GM23338 (cell line): ENCODE measurements at regions not wholly inside any gene's neighbourhood (a gene's known extent, or its start where the extent isn't known, plus 50 kb on each side); places are given as distances from the start of the nearest gene placed in this dataset.

Experiments
- ATAC-seq: fragments of 200-7000 bp; cut with Tn5 transposase; 3 replicates; pipeline ENCODE4 v1.9.1; 2020
- DNase-seq: peaks from one replicate; pipeline ENCODE4 v3.0.0-alpha.2; 2015; ENCODE audit warnings: low spot score
- H2AFZ ChIP-seq: fragments of 200-600 bp; sonication (generic); 2 replicates; pipeline ENCODE4 v1.8.0; 2016; ENCODE audit warnings: antibody characterized with exemption, mild to moderate bottlenecking, moderate library complexity
- H3F3A ChIP-seq: fragments of 200-600 bp; sonication (generic); replicated peaks from 2 replicates; pipeline ENCODE4 v1.8.0; 2017; ENCODE audit warnings: antibody characterized with exemption, mixed run types, low read depth
- H3K27ac ChIP-seq: fragments of 200-600 bp; sonication (generic); 2 replicates; pipeline ENCODE4 v1.6.1; 2016; ENCODE audit warnings: low read depth
- H3K27me3 ChIP-seq: fragments of 200-600 bp; sonication (generic); 2 replicates; pipeline ENCODE4 v1.8.0; 2016; ENCODE audit warnings: mild to moderate bottlenecking, mixed run types, moderate library complexity; ENCODE audit not compliant: insufficient read depth
- H3K36me3 ChIP-seq: fragments of 200-600 bp; sonication (generic); 2 replicates; pipeline ENCODE4 v1.8.0; 2016; ENCODE audit warnings: mild to moderate bottlenecking; ENCODE audit not compliant: insufficient read depth
- H3K4me1 ChIP-seq: fragments of 200-600 bp; sonication (generic); 2 replicates; pipeline ENCODE4 v1.8.0; 2016; ENCODE audit warnings: mild to moderate bottlenecking, moderate library complexity; ENCODE audit not compliant: insufficient read depth
- H3K4me2 ChIP-seq: fragments of 200-600 bp; sonication (generic); 2 replicates; pipeline ENCODE4 v1.7.1; 2017; ENCODE audit warnings: mixed run types
- H3K4me3 ChIP-seq: fragments of 200-600 bp; sonication (generic); 2 replicates; pipeline ENCODE4 v1.6.1; 2016; ENCODE audit warnings: mixed run types
- H3K79me2 ChIP-seq: fragments of 200-600 bp; sonication (generic); replicated peaks from 2 replicates; pipeline ENCODE4 v1.8.0; 2017; ENCODE audit warnings: mild to moderate bottlenecking; ENCODE audit not compliant: insufficient read depth
- H3K9me2 ChIP-seq: fragments of 200-600 bp; sonication (generic); 2 replicates; pipeline ENCODE4 v1.8.0; 2017; ENCODE audit not compliant: insufficient read depth
- H4K20me1 ChIP-seq: fragments of 200-600 bp; sonication (generic); replicated peaks from 2 replicates; pipeline ENCODE4 v1.8.0; 2017; ENCODE audit warnings: mild to moderate bottlenecking; ENCODE audit not compliant: insufficient read depth
- H3K27ac Mint-ChIP-seq: 2 replicates; pipeline ENCODE4 v1.8.0; 2020; ENCODE audit warnings: inconsistent platforms, mild to moderate bottlenecking, moderate library complexity, mixed read lengths
- H3K27me3 Mint-ChIP-seq: 3 replicates; pipeline ENCODE4 v1.8.0; 2022; ENCODE audit warnings: low read depth, mild to moderate bottlenecking, moderate library complexity, mixed read lengths, inconsistent platforms; ENCODE audit not compliant: insufficient read depth, poor library complexity
- H3K36me3 Mint-ChIP-seq: 3 replicates; pipeline ENCODE4 v1.8.0; 2021; ENCODE audit warnings: low read depth, mild to moderate bottlenecking, inconsistent platforms, moderate library complexity, mixed read lengths
- H3K4me1 Mint-ChIP-seq: 3 replicates; pipeline ENCODE4 v1.8.0; 2020; ENCODE audit warnings: mild to moderate bottlenecking, inconsistent platforms, mixed read lengths
- H3K4me3 Mint-ChIP-seq: 3 replicates; pipeline ENCODE4 v1.8.0; 2021; ENCODE audit warnings: moderate library complexity, mild to moderate bottlenecking, inconsistent platforms, mixed read lengths
- H3K9me3 Mint-ChIP-seq: 3 replicates; pipeline ENCODE4 v1.8.0; 2020; ENCODE audit warnings: moderate library complexity, mild to moderate bottlenecking, inconsistent platforms, mixed read lengths
- CREB1 ChIP-seq: fragments of 250-450 bp; sonication (Bioruptor Pico); IDR thresholded peaks from 2 replicates; pipeline ENCODE4 v1.5.0; 2020; ENCODE audit warnings: low read depth, mild to moderate bottlenecking, moderate library complexity
- EZH2 ChIP-seq: fragments of 200-600 bp; sonication (generic); IDR thresholded peaks from one replicate; pipeline ENCODE4 v1.8.0; 2017; ENCODE audit warnings: antibody characterized with exemption, mild to moderate bottlenecking, low read depth; ENCODE audit not compliant: unreplicated experiment
- EZH2phosphoT487 ChIP-seq: fragments of 200-600 bp; sonication (generic); IDR thresholded peaks from one replicate; pipeline ENCODE4 v1.8.1; 2018; ENCODE audit warnings: antibody characterized with exemption; ENCODE audit not compliant: unreplicated experiment
- JUNB ChIP-seq: IDR thresholded peaks from one replicate; pipeline ENCODE4 v1.6.1; 2016; ENCODE audit warnings: antibody characterized with exemption; ENCODE audit not compliant: unreplicated experiment
- POLR2AphosphoS5 ChIP-seq: IDR thresholded peaks from 2 replicates; pipeline ENCODE4 v1.6.1; 2016; ENCODE audit warnings: antibody characterized with exemption, low read depth
- REST ChIP-seq: IDR thresholded peaks from one replicate; pipeline ENCODE4 v1.6.1; 2018; ENCODE audit warnings: antibody characterized with exemption; ENCODE audit not compliant: unreplicated experiment
- STAT1 ChIP-seq: IDR thresholded peaks from one replicate; pipeline ENCODE4 v1.6.1; 2016; ENCODE audit warnings: antibody characterized with exemption; ENCODE audit not compliant: unreplicated experiment
- ZNF114 ChIP-seq: fragments of 250-450 bp; sonication (Bioruptor Pico); IDR thresholded peaks from 2 replicates; pipeline ENCODE4 v1.5.0; 2020; ENCODE audit warnings: mild to moderate bottlenecking, moderate library complexity
- ZNF331 ChIP-seq: fragments of 250-450 bp; sonication (Bioruptor Pico); IDR thresholded peaks from 2 replicates; pipeline ENCODE4 v1.5.0; 2020; ENCODE audit warnings: low read depth, mild to moderate bottlenecking, moderate library complexity
- TF ChIP-seq, protein P1 (sequence below), 2 experiments: fragments of 200-600 bp in 1 of 2; sonication (generic) in 1 of 2; conservative IDR thresholded peaks; 2 replicates each; pipeline versions ENCODE4 v1.5.1 to v1.6.1; 2016 to 2017; ENCODE audit warnings: antibody characterized with exemption in 2 of 2, low read depth in 2 of 2, mild to moderate bottlenecking in 2 of 2, moderate library complexity in 1 of 2
- TF ChIP-seq, protein P2 (sequence below): IDR thresholded peaks from 2 replicates; pipeline ENCODE4 v1.6.1; 2016; ENCODE audit warnings: antibody characterized with exemption

- Mint-ChIP-seq H3K4me3 (no peak overlapping the region), H3K36me3 (no peaks in the 10 kb centered on the region), H3K9me3 (no peaks in the 10 kb centered on the region; the same call in 2 of the 3 replicates), H3K27ac (no peak overlapping the region), H3K4me1 (no peaks in the 10 kb centered on the region), H3K27me3 (peaks cover 2% of the 10 kb centered on the region)
- H3F3A ChIP-seq: no peaks in the 10 kb centered on the region
- no peaks in the 10 kb centered on the region for H3K79me2 ChIP-seq
- ATAC-seq: peak; percentile 81
- H3K4me1 ChIP-seq: no peaks in the 10 kb centered on the region
- no peak overlapping the region for H3K4me2 ChIP-seq
- no peak for TF ChIP-seq ZNF331
- TF ChIP-seq, protein P1, sequence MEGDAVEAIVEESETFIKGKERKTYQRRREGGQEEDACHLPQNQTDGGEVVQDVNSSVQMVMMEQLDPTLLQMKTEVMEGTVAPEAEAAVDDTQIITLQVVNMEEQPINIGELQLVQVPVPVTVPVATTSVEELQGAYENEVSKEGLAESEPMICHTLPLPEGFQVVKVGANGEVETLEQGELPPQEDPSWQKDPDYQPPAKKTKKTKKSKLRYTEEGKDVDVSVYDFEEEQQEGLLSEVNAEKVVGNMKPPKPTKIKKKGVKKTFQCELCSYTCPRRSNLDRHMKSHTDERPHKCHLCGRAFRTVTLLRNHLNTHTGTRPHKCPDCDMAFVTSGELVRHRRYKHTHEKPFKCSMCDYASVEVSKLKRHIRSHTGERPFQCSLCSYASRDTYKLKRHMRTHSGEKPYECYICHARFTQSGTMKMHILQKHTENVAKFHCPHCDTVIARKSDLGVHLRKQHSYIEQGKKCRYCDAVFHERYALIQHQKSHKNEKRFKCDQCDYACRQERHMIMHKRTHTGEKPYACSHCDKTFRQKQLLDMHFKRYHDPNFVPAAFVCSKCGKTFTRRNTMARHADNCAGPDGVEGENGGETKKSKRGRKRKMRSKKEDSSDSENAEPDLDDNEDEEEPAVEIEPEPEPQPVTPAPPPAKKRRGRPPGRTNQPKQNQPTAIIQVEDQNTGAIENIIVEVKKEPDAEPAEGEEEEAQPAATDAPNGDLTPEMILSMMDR (conservative IDR thresholded peaks at IDR 0.05; ENCODE audit: low read depth in 2 of 2): peak; percentile 66 to 72
- H3K36me3 ChIP-seq: no peaks in the 10 kb centered on the region
- peaks cover 2% of the 10 kb centered on the region; the same call in 1 of the 2 replicates for H3K9me2 ChIP-seq
- DNase-seq: peak; percentile 53
- H2AFZ ChIP-seq: no peak overlapping the region
- no peak overlapping the region for H3K4me3 ChIP-seq
- no peaks in the 10 kb centered on the region for H3K27me3 ChIP-seq
- no peak overlapping the region for H3K27ac ChIP-seq
- H4K20me1 ChIP-seq: no peaks in the 10 kb centered on the region
These were observed 201.3 kb upstream of the EXOC2 start for GRCh38 chr6:894274-894673.

DNA sequence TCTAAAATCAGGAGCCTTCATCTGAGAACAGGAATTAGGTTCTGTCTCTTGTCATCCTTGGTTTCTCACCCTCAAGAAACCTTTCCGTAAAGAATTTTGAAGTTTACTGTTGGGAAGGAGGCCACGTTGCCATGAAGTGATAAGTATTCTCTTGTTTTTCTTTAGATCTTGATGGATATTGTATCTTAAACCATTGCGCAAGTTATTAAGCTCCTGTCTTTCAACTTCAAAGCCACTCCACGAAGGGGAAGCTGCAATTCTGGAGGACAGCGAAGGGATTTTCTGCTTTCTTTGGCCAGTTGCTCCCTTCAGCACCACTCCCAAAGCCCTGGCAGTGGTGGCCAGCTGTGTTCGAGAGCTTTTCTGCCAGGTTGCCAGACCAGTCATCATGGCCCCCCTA is 198.1 kb upstream of the EXOC2 start:
- DNase-seq (no peak), ATAC-seq (no peak)
- no peak overlapping the region for H3K4me2 ChIP-seq
- Mint-ChIP-seq H3K36me3 (no peaks in the 10 kb centered on the region), H3K27me3 (peaks cover 2% of the 10 kb centered on the region), H3K4me1 (no peaks in the 10 kb centered on the region), H3K9me3 (no peaks in the 10 kb centered on the region; the same call in 2 of the 3 replicates), H3K27ac (no peak overlapping the region), H3K4me3 (no peak overlapping the region)
- no peaks in the 10 kb centered on the region for H3F3A ChIP-seq
- H3K4me1 ChIP-seq: no peaks in the 10 kb centered on the region
- H3K4me3 ChIP-seq: no peak overlapping the region
- no peaks in the 10 kb centered on the region for H3K79me2 ChIP-seq
- H3K27ac ChIP-seq: no peak overlapping the region
- no peaks in the 10 kb centered on the region for H3K27me3 ChIP-seq
- no peaks in the 10 kb centered on the region for H3K36me3 ChIP-seq
- no peaks in the 10 kb centered on the region for H3K9me2 ChIP-seq
- no peak overlapping the region for H2AFZ ChIP-seq
- H4K20me1 ChIP-seq: no peaks in the 10 kb centered on the region
- no peak for TF ChIP-seq CREB1 (CRISPR knock-in tag)
- no peak for TF ChIP-seq EZH2
- TF ChIP-seq STAT1: no peak
- TF ChIP-seq POLR2AphosphoS5: no peak
- no peak for TF ChIP-seq ZNF114 (CRISPR knock-in tag)
- TF ChIP-seq, protein P2, sequence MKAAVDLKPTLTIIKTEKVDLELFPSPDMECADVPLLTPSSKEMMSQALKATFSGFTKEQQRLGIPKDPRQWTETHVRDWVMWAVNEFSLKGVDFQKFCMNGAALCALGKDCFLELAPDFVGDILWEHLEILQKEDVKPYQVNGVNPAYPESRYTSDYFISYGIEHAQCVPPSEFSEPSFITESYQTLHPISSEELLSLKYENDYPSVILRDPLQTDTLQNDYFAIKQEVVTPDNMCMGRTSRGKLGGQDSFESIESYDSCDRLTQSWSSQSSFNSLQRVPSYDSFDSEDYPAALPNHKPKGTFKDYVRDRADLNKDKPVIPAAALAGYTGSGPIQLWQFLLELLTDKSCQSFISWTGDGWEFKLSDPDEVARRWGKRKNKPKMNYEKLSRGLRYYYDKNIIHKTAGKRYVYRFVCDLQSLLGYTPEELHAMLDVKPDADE: no peak
- TF ChIP-seq, protein P1 (conservative IDR thresholded peaks at IDR 0.05; ENCODE audit: low read depth in 2 of 2): no peak
- no peak for TF ChIP-seq EZH2phosphoT487
- no peak for TF ChIP-seq REST
- TF ChIP-seq JUNB: no peak
